ENCODE measurements at regions not wholly inside any gene's neighbourhood (a gene's known extent, or its start where the extent isn't known, plus 50 kb on each side); places are given as distances from the start of the nearest gene placed in this dataset.

- no peak for TF ChIP-seq CTCF (IDR thresholded peaks at IDR 0.05)
- no peak for TF ChIP-seq POLR2AphosphoS5 (IDR thresholded peaks at IDR 0.05; ENCODE audit: insufficient read depth in 1 of 2, low read depth in 1 of 2)
These were observed 587.1 kb downstream of the LMO4 start for GRCh38 chr1:87915771-87916170.
